ENCODE measurements at regions not wholly inside any gene's neighbourhood (a gene's known extent, or its start where the extent isn't known, plus 50 kb on each side); places are given as distances from the start of the nearest gene placed in this dataset.
"Not testable (repeated sequence)": the region's sequence is repeated elsewhere in the genome, so short reads cannot be mapped to it uniquely, and the experiment has no call there.

GRCh38 chr2:149687052-149687427 lies 99.5 kb upstream of the MMADHC start:
- no peak for DNase-seq (ENCODE audit: low read depth, low spot score)
- no peak overlapping the region for H3K4me3 ChIP-seq (ENCODE audit: low read length)

- H3K4me3 ChIP-seq (ENCODE audit: low read length), result no peak overlapping the region
- no peak for DNase-seq (ENCODE audit: low read depth, low spot score)
These were observed 98.8 kb upstream of the MMADHC start for GRCh38 chr2:149686136-149687051.

DNA sequence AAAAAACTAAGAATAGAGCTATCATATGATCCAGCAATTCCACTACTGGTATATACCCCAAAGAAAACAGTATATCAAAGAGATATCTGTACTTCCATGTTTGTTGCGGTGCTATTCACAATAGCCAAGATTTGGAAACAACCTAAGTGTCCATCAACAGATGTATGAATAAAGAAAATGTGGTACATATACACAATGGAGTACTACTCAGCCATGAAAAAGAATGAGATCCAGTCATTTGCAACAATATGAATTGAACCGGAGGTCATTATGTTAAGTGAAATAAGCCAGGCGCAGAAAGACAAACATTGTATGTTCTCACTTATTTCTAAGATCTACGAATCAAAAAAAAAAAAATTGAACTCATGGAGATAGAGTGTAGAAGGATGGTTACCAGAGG lies 97.8 kb upstream of the MMADHC start:
- not testable (repeated sequence) for H3K4me3 ChIP-seq (ENCODE audit: low read length); DNase-seq (ENCODE audit: low read depth, low spot score)

DNA sequence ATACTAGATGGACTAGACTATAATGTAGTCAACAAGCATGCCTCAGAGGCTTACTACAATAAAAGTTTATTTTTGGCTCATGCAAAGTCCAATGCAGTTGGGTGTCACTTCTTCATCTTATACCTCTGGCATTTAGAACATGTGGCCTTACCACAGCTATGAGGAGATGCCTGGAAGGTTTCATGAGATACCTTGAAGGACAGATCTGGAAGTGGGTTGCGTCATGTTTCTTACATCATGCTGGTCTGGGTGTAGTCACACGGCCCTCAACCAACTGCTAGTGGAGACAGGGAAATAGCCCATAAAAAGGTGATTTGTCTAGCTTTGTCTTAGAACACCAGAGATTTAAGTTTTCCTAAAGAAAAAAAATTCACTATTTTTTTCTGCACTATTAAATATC lies 91.7 kb upstream of the MMADHC start:
- H3K4me3 ChIP-seq (ENCODE audit: low read length), result no peak overlapping the region
- no peak for DNase-seq (ENCODE audit: low read depth, low spot score)

- no peak overlapping the region for H3K4me3 ChIP-seq (ENCODE audit: low read length)
- DNase-seq (ENCODE audit: low read depth, low spot score), result peak; percentile 70
These were observed 89.8 kb upstream of the MMADHC start for GRCh38 chr2:149677416-149677815.

- no peak overlapping the region for H3K4me3 ChIP-seq (ENCODE audit: low read length)
- DNase-seq (ENCODE audit: low read depth, low spot score), result no peak
These were observed 82.5 kb upstream of the MMADHC start for GRCh38 chr2:149670086-149670485.

- H3K4me3 ChIP-seq (ENCODE audit: low read length), result no peak overlapping the region
- DNase-seq (ENCODE audit: low read depth, low spot score), result no peak
These were observed 79.3 kb upstream of the MMADHC start for GRCh38 chr2:149666809-149667320.

GRCh38 chr2:149664896-149665295 lies 77.3 kb upstream of the MMADHC start:
- no peak overlapping the region for H3K4me3 ChIP-seq (ENCODE audit: low read length)
- no peak for DNase-seq (ENCODE audit: low read depth, low spot score)

GRCh38 chr2:149662556-149662955 lies 75.0 kb upstream of the MMADHC start:
- DNase-seq (ENCODE audit: low read depth, low spot score), result no peak
- no peak overlapping the region for H3K4me3 ChIP-seq (ENCODE audit: low read length)

- DNase-seq (ENCODE audit: low read depth, low spot score), result no peak
- no peak overlapping the region for H3K4me3 ChIP-seq (ENCODE audit: low read length)
These were observed 74.3 kb upstream of the MMADHC start for GRCh38 chr2:149661844-149662243.

DNA sequence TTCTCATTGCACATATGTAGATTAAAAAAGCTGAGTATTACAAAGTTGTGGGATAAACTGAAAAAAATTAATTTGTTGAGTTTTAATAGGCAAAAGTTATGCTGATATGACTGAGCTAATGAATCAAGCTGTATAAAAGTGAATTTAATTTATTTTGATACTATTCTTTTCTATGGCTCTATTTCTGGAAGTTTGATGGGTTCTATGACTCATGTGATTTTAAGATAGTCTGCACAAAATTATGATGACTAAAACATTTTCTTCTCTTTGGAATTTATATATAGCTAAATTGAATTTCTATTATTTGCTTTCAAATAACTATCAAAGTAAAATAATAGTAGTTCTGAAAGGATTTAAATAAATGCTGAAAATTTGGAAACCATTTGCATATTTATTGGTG lies 71.0 kb upstream of the MMADHC start:
- H3K4me3 ChIP-seq (ENCODE audit: low read length), result no peak overlapping the region
- no peak for DNase-seq (ENCODE audit: low read depth, low spot score)

GRCh38 chr2:149657401-149658040 lies 69.9 kb upstream of the MMADHC start:
- DNase-seq (ENCODE audit: low read depth, low spot score), result no peak
- H3K4me3 ChIP-seq (ENCODE audit: low read length), result no peak overlapping the region

DNA sequence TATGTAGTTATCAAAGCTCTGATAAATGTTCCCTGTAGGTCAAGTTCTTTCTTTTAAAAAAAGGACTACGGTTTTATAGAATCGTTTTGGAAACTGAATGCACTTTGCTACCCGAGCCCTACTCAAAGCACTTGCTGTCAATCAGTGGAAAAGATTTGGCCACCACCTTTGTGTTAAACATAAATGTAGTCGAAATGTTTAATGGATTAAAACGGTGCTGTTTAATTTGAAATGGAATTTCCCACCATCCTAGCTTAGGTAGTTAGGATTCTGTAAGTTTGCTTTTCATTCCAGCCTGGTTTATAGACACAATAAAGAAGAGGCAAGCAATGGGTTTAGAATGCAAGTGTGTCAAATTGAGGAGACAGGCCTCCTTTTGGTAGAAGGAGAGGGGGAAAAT lies 69.4 kb upstream of the MMADHC start:
- H3K4me3 ChIP-seq (ENCODE audit: low read length), result no peak overlapping the region
- no peak for DNase-seq (ENCODE audit: low read depth, low spot score)

DNA sequence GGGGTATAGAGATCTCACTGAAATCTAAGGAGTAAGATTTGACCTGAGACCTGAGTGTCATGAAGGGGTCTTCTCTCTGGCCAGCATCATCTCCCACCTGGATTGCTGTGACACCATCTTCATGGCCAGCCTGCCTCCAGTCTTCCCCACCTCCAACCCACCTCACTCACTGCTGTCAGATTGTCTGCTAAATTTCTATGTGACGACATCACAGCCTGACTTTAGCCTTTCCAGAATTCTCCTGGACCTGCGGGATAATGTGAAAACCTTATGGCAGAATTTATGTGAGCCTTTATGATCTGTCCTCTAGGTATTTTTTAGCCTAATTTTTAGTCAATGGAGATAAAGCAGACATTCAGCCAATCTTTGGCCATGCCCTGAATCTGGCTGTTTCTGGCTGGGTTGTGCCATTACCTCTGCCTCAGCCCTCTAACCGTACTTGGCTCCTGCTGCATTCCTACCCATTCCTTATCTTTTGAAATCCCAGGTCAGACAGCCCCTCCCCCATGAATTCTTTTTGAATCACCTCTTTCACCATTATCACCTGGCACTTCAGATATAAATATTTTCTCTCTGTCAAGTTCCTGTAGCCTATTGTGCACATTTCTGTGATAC lies 66.4 kb upstream of the MMADHC start:
- no peak overlapping the region for H3K4me3 ChIP-seq (ENCODE audit: low read length)
- no peak for DNase-seq (ENCODE audit: low read depth, low spot score)

- no peak overlapping the region for H3K4me3 ChIP-seq (ENCODE audit: low read length)
- DNase-seq (ENCODE audit: low read depth, low spot score), result no peak
These were observed 65.4 kb upstream of the MMADHC start for GRCh38 chr2:149652926-149653325.

DNA sequence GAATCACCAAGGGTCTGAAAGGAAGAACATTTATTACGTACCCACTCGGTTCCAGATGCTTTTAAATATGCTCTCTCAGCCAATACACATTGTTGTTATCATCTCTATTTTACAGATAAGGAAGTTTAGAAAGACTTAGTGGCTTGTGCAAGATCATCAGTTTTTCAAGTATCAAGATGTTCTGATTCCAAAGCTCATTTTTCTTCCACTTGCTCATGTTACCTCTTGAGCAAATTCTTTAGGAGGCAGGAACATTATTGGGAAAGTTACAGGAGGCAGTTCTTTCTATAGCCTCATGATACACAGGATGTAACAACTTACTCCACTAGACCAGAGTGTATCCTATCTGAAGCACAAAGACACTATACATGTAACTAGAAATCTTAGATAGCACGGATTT lies 65.0 kb upstream of the MMADHC start:
- no peak overlapping the region for H3K4me3 ChIP-seq (ENCODE audit: low read length)
- no peak for DNase-seq (ENCODE audit: low read depth, low spot score)

DNA sequence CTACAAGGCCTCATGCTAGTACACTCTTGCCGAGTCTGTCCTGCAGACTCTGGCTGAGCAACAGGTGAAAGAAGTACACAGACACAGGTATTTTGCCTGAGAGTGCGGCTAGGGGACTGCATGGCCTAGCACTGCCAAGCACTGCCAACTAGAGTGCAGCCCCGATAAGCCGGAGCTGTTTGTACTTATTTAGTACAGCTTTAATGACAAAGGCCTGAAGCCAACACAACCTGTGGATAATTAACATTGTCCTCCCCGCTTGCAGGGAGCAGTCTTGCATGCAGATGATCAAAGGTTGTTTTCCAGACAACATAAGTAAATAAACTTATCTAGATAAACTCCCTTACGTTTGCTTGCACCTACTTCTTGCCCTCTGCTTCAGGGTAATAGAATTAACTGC lies 63.7 kb upstream of the MMADHC start:
- no peak for DNase-seq (ENCODE audit: low read depth, low spot score)
- no peak overlapping the region for H3K4me3 ChIP-seq (ENCODE audit: low read length)

- no peak for DNase-seq (ENCODE audit: low read depth, low spot score)
- H3K4me3 ChIP-seq (ENCODE audit: low read length), result no peak overlapping the region
These were observed 62.4 kb upstream of the MMADHC start for GRCh38 chr2:149650006-149650405.

DNA sequence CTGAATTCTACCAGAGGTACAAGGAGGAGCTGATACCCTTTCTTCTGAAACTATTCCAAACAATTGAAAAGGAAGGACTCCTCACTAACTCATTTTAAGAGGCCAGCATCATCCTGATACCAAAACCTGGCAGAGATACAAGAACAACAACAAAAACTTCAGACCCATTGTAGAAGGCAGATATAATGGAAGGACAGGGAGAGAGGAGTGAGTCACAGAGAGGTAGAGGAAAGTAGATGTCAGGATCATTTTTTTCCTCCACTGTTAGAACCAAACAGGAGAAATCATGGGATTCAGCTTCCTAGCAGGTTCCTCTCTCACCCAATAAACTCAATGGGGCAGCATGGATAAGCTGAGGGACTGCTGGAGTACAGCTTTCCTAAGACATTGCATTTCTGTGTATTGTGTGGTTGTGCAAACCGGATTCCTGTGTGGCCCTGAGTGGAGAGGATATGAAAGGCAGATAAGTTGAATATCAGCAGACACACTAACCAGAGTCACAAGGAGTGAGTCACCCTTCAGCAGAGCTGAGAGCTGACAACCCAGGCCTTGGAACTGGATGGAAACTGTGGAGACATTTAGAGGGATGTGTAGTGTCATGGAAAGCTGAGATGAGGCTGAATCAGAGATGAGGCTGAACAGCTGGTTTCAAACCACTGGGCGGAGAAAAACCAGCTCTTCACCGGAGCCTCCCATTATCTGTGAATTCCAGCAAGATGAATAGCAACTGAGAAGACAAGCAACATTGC lies 60.9 kb upstream of the MMADHC start:
- H3K4me3 ChIP-seq (ENCODE audit: low read length), result no peak overlapping the region
- no peak for DNase-seq (ENCODE audit: low read depth, low spot score)
